Type B pancreatic cell (in vitro differentiated cells): ENCODE measurements at regions not wholly inside any gene's neighbourhood (a gene's known extent, or its start where the extent isn't known, plus 50 kb on each side); places are given as distances from the start of the nearest gene placed in this dataset.

Source experiments
- DNase-seq: peaks from one replicate; pipeline ENCODE4 v3.0.0; 2021; ENCODE audit warnings: mixed read lengths; ENCODE audit not compliant: unreplicated experiment; ENCODE audit errors: extremely low spot score
- H3K27ac Mint-ChIP-seq: 2 replicates; pipeline ENCODE4 v1.8.0; 2021; ENCODE audit warnings: mild to moderate bottlenecking, mixed read lengths
- H3K27me3 Mint-ChIP-seq: 2 replicates; pipeline ENCODE4 v1.8.0; 2021; ENCODE audit warnings: mixed read lengths
- H3K36me3 Mint-ChIP-seq: 2 replicates; pipeline ENCODE4 v1.8.0; 2021; ENCODE audit warnings: mixed read lengths
- H3K4me1 Mint-ChIP-seq: one replicate; pipeline ENCODE4 v1.8.0; 2021; ENCODE audit warnings: mixed read lengths; ENCODE audit not compliant: unreplicated experiment
- H3K4me3 Mint-ChIP-seq: 2 replicates; pipeline ENCODE4 v1.8.0; 2021; ENCODE audit warnings: mild to moderate bottlenecking, mixed read lengths
- H3K9me3 Mint-ChIP-seq: 2 replicates; pipeline ENCODE4 v1.8.0; 2021; ENCODE audit warnings: mixed read lengths
- TF ChIP-seq, protein P1 (sequence below): fragments of 200-600 bp; sonication (generic); conservative IDR thresholded peaks from 2 replicates; pipeline ENCODE4 v1.5.0; 2021; ENCODE audit warnings: antibody characterized with exemption, mild to moderate bottlenecking

DNA sequence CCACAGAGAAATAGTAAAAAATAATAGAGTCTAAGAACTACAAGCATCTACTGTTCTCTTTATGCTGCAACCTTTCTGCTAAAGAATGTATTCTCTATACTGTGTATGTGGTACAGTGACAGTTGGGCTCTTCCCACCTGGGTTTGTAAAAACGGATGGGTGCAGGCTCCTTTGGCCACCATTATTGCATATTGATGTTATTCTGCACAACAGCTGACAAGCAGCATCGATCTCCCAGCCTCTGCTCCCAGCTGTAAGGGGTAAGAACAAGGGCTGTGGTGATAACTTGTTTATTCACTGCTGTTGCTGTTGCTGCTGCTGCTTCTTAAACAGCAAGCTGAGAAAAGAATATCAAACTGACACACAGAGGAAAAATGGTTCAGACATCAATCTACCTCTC, 56.1 kb downstream of the KCNRG start:
- peak overlapping the region; percentile 22 for H3K27ac Mint-ChIP-seq

DNA sequence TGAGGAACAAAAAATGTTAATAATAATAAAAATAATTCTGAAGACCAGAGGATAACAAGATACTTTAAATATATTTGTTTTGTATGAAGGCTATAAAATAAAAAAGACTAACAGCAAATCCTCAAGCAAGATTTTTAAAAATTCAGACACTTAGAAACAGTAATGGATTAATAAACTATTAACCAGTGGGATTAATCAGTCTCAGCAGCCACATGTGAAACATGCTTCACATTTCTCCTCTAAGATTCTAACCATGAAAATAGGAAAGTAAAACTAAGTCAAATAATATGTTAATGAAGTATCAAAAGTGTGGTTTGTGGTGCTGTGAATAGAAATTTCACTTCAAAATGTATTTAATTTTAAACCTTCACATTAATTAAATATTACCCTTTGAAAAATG, 57.4 kb downstream of the KCNRG start:
- Mint-ChIP-seq H3K27me3 (no peaks in the 10 kb centered on the region), H3K4me3 (no peak overlapping the region), H3K4me1 (peaks cover 22% of the 10 kb centered on the region), H3K36me3 (peaks cover 15% of the 10 kb centered on the region), H3K27ac (no peak overlapping the region), H3K9me3 (no peaks in the 10 kb centered on the region)
- DNase-seq: no peak
- TF ChIP-seq, protein P1, sequence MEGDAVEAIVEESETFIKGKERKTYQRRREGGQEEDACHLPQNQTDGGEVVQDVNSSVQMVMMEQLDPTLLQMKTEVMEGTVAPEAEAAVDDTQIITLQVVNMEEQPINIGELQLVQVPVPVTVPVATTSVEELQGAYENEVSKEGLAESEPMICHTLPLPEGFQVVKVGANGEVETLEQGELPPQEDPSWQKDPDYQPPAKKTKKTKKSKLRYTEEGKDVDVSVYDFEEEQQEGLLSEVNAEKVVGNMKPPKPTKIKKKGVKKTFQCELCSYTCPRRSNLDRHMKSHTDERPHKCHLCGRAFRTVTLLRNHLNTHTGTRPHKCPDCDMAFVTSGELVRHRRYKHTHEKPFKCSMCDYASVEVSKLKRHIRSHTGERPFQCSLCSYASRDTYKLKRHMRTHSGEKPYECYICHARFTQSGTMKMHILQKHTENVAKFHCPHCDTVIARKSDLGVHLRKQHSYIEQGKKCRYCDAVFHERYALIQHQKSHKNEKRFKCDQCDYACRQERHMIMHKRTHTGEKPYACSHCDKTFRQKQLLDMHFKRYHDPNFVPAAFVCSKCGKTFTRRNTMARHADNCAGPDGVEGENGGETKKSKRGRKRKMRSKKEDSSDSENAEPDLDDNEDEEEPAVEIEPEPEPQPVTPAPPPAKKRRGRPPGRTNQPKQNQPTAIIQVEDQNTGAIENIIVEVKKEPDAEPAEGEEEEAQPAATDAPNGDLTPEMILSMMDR: no peak

More for the DNA sequence above, 56.1 kb downstream of the KCNRG start:
- H3K4me1 Mint-ChIP-seq: peaks cover 19% of the 10 kb centered on the region
- peaks cover 25% of the 10 kb centered on the region for H3K36me3 Mint-ChIP-seq
- TF ChIP-seq, protein P1: no peak
- no peak overlapping the region for H3K4me3 Mint-ChIP-seq
- no peaks in the 10 kb centered on the region for H3K27me3 Mint-ChIP-seq
- no peak for DNase-seq
- no peaks in the 10 kb centered on the region for H3K9me3 Mint-ChIP-seq

DNA sequence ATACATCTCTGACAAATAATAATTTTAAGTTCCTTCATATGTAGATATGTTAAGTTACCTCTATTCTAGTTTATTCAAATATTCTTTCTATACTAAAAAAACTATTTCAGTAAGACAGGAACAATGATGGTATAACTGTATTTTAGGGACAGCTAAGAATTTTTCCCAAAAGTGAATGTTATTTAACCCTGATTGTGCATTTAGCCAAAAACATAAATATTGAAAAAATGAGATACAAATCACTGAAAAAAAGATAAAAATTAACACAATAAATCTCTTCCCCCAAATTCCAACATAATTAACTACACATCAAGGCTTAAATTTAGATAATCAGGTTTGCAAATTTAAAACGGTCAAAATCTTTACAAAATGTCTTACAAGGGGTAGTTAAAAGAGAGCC, 58.1 kb downstream of the KCNRG start:
- no peak overlapping the region for H3K4me3 Mint-ChIP-seq
- no peak for DNase-seq
- no peaks in the 10 kb centered on the region for H3K9me3 Mint-ChIP-seq
- no peak overlapping the region for H3K27ac Mint-ChIP-seq
- peaks cover 10% of the 10 kb centered on the region for H3K36me3 Mint-ChIP-seq
- TF ChIP-seq, protein P1: no peak
- H3K4me1 Mint-ChIP-seq: peaks cover 26% of the 10 kb centered on the region
- H3K27me3 Mint-ChIP-seq: no peaks in the 10 kb centered on the region

DNA sequence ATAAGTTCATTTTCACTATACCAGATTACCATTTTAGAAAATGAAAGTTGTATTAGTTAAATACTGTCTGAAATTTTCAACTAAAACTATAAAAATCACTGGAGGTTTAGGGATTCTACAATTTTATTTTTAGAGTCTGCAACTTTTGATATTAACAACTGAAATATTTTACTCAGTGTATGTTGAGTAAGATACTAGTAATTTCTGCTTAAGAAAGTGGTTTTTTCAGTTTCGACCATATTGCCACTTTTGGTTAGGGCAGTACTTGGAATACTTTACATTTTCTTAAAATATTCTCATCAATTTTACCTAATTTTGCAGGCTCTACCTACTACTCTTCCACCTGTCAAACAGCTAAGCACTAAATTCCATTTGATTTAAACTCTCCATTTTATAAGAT, 59.6 kb downstream of the KCNRG start:
- no peak overlapping the region for H3K4me3 Mint-ChIP-seq
- no peaks in the 10 kb centered on the region for H3K27me3 Mint-ChIP-seq
- TF ChIP-seq, protein P1: no peak
- peaks cover 7% of the 10 kb centered on the region for H3K36me3 Mint-ChIP-seq
- H3K27ac Mint-ChIP-seq: no peak overlapping the region
- no peaks in the 10 kb centered on the region for H3K9me3 Mint-ChIP-seq
- DNase-seq: no peak
- peaks cover 28% of the 10 kb centered on the region for H3K4me1 Mint-ChIP-seq

DNA sequence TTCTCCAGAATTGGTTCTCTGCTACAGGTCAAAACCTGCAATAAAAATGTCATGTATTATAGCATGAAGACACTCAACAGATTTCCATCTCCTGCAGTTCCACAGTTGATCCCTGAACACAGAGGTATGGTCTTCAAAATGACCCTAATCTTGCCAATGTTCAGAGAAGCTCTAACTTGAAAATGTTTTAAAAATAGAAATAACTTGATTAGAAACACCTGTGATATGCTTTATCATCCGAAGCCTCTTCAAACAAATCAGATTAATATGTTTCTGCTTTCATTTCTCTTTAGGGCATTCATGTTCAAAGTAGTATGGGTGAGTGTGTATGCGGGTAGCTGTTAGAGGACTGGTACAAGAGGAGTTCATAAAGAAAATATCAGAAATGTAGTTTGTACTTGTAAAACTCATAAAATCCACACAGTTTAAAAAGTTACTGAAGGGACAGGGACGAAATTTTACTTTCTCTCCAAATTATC, 60.4 kb downstream of the KCNRG start:
- Mint-ChIP-seq H3K4me3 (peak overlapping the region; percentile 18), H3K36me3 (peaks cover 7% of the 10 kb centered on the region), H3K9me3 (no peaks in the 10 kb centered on the region), H3K27ac (no peak overlapping the region), H3K4me1 (peaks cover 33% of the 10 kb centered on the region), H3K27me3 (no peaks in the 10 kb centered on the region)
- DNase-seq: no peak
- TF ChIP-seq, protein P1: no peak

DNA sequence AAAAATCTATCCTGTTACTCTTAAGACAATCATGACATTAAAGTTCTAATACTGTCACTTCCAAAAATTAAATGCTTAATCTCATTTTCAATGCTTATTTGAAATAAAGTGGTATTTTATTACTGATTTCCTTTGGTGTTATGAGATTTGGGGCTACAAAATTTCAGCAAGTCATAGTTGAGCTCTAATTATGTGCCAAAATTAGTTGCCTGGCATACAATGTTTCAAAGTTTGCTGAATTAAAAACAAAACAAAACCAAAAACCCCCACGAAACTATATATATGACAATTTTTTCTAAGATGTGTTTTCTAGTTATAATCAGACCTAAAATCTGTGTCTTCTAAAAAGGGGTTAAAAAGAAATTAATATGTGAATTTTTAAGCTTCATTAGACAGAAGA, 62.2 kb downstream of the KCNRG start:
- Mint-ChIP-seq H3K4me3 (no peak overlapping the region), H3K4me1 (peaks cover 20% of the 10 kb centered on the region), H3K27ac (no peak overlapping the region)

More for the DNA sequence above, 62.2 kb downstream of the KCNRG start:
- no peaks in the 10 kb centered on the region for H3K9me3 Mint-ChIP-seq
- no peak for DNase-seq
- TF ChIP-seq, protein P1: no peak
- H3K36me3 Mint-ChIP-seq: peaks cover 3% of the 10 kb centered on the region
- peaks cover 3% of the 10 kb centered on the region for H3K27me3 Mint-ChIP-seq
